CD4-positive, alpha-beta T cell (primary cell): ENCODE measurements at regions not wholly inside any gene's neighbourhood (a gene's known extent, or its start where the extent isn't known, plus 50 kb on each side); places are given as distances from the start of the nearest gene placed in this dataset.

Experiments
- ATAC-seq: fragments of 200-7000 bp; cut with Tn5 transposase; one replicate; pipeline ENCODE4 v1.10.0; 2022; ENCODE audit warnings: mild to moderate bottlenecking; ENCODE audit not compliant: poor library complexity
- CTCF ChIA-PET: fragments of 350-600 bp; sonication (Branson Sonifier 250); formaldehyde crosslinking; loops from one replicate; lab custom pipeline; 2021; ENCODE audit warnings: antibody characterized with exemption, inconsistent platforms; lab: Charles Lee
- POLR2A ChIA-PET: fragments of 350-600 bp; sonication (Branson Sonifier 250); formaldehyde crosslinking; loops from one replicate; lab custom pipeline; 2021; ENCODE audit warnings: antibody characterized with exemption, inconsistent platforms; lab: Charles Lee
- DNase-seq, 14 experiments: peaks; one replicate each; pipeline ENCODE4 v3.0.0-alpha.2; 2013 to 2020; ENCODE audit warnings: mixed read lengths in 2 of 14
- H3K27ac ChIP-seq, 2 donors: one replicate each; pipeline versions ENCODE4 v1.5.1 to v1.7.0; 2013; ENCODE audit warnings: low read length in 2 of 2, low read depth in 1 of 2, mild to moderate bottlenecking in 1 of 2
- H3K27me3 ChIP-seq, 2 experiments: 1 replicate in 1 of 2; 2 replicates in 1 of 2; pipeline versions ENCODE4 v1.6.1 to v1.7.0; 2013; ENCODE audit warnings: low read length in 2 of 2, control low read depth in 1 of 2, mild to moderate bottlenecking in 1 of 2, moderate library complexity in 1 of 2; ENCODE audit not compliant: insufficient read depth in 2 of 2, control insufficient read depth in 1 of 2
- H3K36me3 ChIP-seq: one replicate; pipeline ENCODE4 v1.6.1; 2013; ENCODE audit warnings: low read length, control low read depth; ENCODE audit not compliant: insufficient read depth
- H3K4me1 ChIP-seq: one replicate; pipeline ENCODE4 v1.6.1; 2013; ENCODE audit warnings: low read length, control low read depth; ENCODE audit not compliant: insufficient read depth
- H3K4me3 ChIP-seq: one replicate; pipeline ENCODE4 v1.5.1; 2013; ENCODE audit warnings: mild to moderate bottlenecking, low read length, moderate library complexity
- H3K9me3 ChIP-seq, 2 experiments: 1 replicate in 1 of 2; 2 replicates in 1 of 2; pipeline versions ENCODE4 v1.6.1 to v1.7.0; 2013; ENCODE audit warnings: low read length in 2 of 2, mild to moderate bottlenecking in 2 of 2, control low read depth in 1 of 2, moderate library complexity in 1 of 2; ENCODE audit not compliant: control insufficient read depth in 1 of 2, insufficient read depth in 1 of 2
- H3K27ac Mint-ChIP-seq: one replicate; pipeline ENCODE4 v1.8.0; 2020; ENCODE audit warnings: mixed read lengths
- H3K27me3 Mint-ChIP-seq: one replicate; pipeline ENCODE4 v1.8.0; 2021; ENCODE audit warnings: mixed read lengths
- H3K36me3 Mint-ChIP-seq: one replicate; pipeline ENCODE4 v1.8.0; 2021; ENCODE audit warnings: low read depth, mixed read lengths
- H3K4me1 Mint-ChIP-seq: one replicate; pipeline ENCODE4 v1.8.0; 2021; ENCODE audit warnings: low read depth, mixed read lengths
- H3K4me3 Mint-ChIP-seq: one replicate; pipeline ENCODE4 v1.8.0; 2020; ENCODE audit warnings: mild to moderate bottlenecking, mixed read lengths
- H3K9me3 Mint-ChIP-seq: one replicate; pipeline ENCODE4 v1.8.0; 2020; ENCODE audit warnings: mixed read lengths
- intact Hi-C, 2 experiments: fragments of 100-400 bp; cut with DNase I in 1 of 2; cut with micrococcal nuclease in 1 of 2; formaldehyde crosslinking; loops; one replicate each; pipeline versions ENCODE4 v1.15.1 to v1.9.0; 2023 to 2025; cut with DNase I, micrococcal nuclease
- TF ChIP-seq, protein P1 (sequence below): fragments of 200-600 bp; IDR thresholded peaks from one replicate; pipeline ENCODE4 v1.8.0; 2022; ENCODE audit warnings: antibody characterized with exemption, mild to moderate bottlenecking

GRCh38 chr13:21837288-21837687, 166.4 kb downstream of the FGF9 start:
- Mint-ChIP-seq H3K4me3 (no peak overlapping the region), H3K4me1 (no peaks in the 10 kb centered on the region), H3K27me3 (no peaks in the 10 kb centered on the region), H3K27ac (no peak overlapping the region), H3K9me3 (no peaks in the 10 kb centered on the region), H3K36me3 (no peaks in the 10 kb centered on the region)
- ATAC-seq (no peak), DNase-seq (no peak)
- Histone ChIP-seq H3K4me1 (no peaks in the 10 kb centered on the region), H3K36me3 (no peaks in the 10 kb centered on the region), H3K27ac (no peak overlapping the region), H3K27me3 (no peaks in the 10 kb centered on the region), H3K4me3 (no peak overlapping the region), H3K9me3 (no peaks in the 10 kb centered on the region)
- intact Hi-C loops: no loop called here
- TF ChIP-seq, protein P1, sequence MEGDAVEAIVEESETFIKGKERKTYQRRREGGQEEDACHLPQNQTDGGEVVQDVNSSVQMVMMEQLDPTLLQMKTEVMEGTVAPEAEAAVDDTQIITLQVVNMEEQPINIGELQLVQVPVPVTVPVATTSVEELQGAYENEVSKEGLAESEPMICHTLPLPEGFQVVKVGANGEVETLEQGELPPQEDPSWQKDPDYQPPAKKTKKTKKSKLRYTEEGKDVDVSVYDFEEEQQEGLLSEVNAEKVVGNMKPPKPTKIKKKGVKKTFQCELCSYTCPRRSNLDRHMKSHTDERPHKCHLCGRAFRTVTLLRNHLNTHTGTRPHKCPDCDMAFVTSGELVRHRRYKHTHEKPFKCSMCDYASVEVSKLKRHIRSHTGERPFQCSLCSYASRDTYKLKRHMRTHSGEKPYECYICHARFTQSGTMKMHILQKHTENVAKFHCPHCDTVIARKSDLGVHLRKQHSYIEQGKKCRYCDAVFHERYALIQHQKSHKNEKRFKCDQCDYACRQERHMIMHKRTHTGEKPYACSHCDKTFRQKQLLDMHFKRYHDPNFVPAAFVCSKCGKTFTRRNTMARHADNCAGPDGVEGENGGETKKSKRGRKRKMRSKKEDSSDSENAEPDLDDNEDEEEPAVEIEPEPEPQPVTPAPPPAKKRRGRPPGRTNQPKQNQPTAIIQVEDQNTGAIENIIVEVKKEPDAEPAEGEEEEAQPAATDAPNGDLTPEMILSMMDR: no peak
- POLR2A ChIA-PET: no interaction called here
- CTCF ChIA-PET: no interaction called here

DNA sequence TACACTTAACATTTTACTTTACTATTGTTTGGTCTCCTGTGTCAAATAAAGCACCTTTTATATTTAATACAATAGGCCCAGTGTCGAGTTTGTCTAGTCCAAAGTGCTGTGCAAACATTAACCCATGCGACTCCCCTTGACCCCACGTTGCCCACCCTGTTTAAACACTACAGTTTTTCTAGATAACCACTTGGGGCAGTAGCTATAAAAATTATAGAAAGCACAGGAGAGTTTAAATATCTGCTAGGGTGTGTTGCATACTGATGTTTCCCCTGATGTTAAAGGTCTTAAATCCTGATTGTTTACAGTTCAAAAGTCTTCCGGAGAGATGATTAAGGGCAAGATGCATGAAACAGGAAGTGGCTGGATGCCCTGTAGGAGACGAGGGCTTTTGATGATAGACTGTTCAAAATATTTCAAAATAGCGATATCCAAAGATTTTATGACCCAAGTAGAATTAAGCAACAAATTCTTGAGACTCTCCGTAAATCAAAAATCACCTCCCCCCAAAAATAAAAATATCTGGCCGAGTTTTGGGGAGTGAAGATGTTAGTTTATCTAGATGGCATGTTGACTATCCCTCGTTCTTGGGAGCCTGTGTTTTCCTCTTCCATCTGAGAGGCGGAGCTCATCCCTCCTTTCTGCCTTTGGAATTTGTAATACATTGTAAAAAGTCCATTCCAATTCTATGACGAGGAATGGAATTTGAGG, 167.1 kb downstream of the FGF9 start:
- Histone ChIP-seq H3K36me3 (no peaks in the 10 kb centered on the region), H3K9me3 (no peaks in the 10 kb centered on the region), H3K27me3 (no peaks in the 10 kb centered on the region), H3K4me1 (no peaks in the 10 kb centered on the region), H3K4me3 (no peak overlapping the region), H3K27ac (no peak overlapping the region)
- ATAC-seq: no peak
- TF ChIP-seq, protein P1: no peak
- ChIA-PET POLR2A (no interaction called here), CTCF (no interaction called here)
- intact Hi-C loops: no loop called here
- no peak overlapping the region for H3K27ac Mint-ChIP-seq
- H3K36me3 Mint-ChIP-seq: no peaks in the 10 kb centered on the region
- no peaks in the 10 kb centered on the region for H3K27me3 Mint-ChIP-seq
- H3K4me1 Mint-ChIP-seq: no peaks in the 10 kb centered on the region
- H3K4me3 Mint-ChIP-seq: no peak overlapping the region
- no peak for DNase-seq
- no peaks in the 10 kb centered on the region for H3K9me3 Mint-ChIP-seq

DNA sequence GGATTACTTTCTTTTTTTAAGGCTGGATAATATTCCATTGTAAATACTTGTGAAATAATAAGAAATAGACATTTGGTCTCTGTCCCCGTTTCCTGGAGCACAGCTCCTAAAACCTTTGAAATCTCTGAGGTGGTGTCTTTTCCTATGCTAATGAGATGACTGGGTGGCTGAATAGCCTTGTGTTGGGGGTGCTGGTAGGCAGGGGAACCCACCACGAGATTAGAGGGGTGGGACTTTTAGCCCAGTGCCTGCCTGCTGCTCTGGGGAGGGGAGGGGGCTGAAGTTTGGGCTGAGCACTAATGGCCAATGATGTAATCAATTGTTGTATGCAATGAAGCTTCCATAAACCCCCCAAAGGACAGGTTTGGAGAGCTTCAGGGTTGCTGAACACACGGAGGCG, 175.7 kb downstream of the FGF9 start:
- peaks cover 0 to 2% of the 10 kb centered on the region in 2 experiments for H3K27me3 ChIP-seq
- intact Hi-C loops: loop anchor here (2.0 to 5.0 kb wide), 3 partner anchors 209 to 432 kb away; no protein-coding TSS in a partner anchor
- Mint-ChIP-seq H3K27ac (no peak overlapping the region), H3K36me3 (no peaks in the 10 kb centered on the region), H3K9me3 (no peaks in the 10 kb centered on the region), H3K27me3 (no peaks in the 10 kb centered on the region), H3K4me1 (no peaks in the 10 kb centered on the region), H3K4me3 (no peak overlapping the region)
- POLR2A ChIA-PET: no interaction called here
- no peaks in the 10 kb centered on the region for H3K4me1 ChIP-seq
- CTCF ChIA-PET: no interaction called here
- H3K9me3 ChIP-seq: peaks cover 0 to 4% of the 10 kb centered on the region in 2 experiments
- H3K4me3 ChIP-seq: no peak overlapping the region
- no peaks in the 10 kb centered on the region for H3K36me3 ChIP-seq
- no peak for DNase-seq
- TF ChIP-seq, protein P1: no peak
- H3K27ac ChIP-seq: no peak overlapping the region
- no peak for ATAC-seq
